Activated naive CD4-positive, alpha-beta T cell treated with anti-CD3 and anti-CD28 coated beads, Interleukin-2, amount 50 U/mL, for 72 hours (primary cell): ENCODE measurements at regions not wholly inside any gene's neighbourhood (a gene's known extent, or its start where the extent isn't known, plus 50 kb on each side); places are given as distances from the start of the nearest gene placed in this dataset.
"Not testable (repeated sequence)": the region's sequence is repeated elsewhere in the genome, so short reads cannot be mapped to it uniquely, and the experiment has no call there.

Experiments
- ATAC-seq, 2 donors: fragments of 150-1000 bp; cut with Tn5 transposase; 2 replicates each; pipeline ENCODE4 v1.10.0; 2021; ENCODE audit warnings: mild to moderate bottlenecking in 2 of 2, moderate library complexity in 2 of 2
- DNase-seq, 2 donors: peaks; one replicate each; pipeline ENCODE4 v3.0.0; 2021 to 2022; ENCODE audit warnings: low spot score in 2 of 2
- H3K27ac Mint-ChIP-seq, 2 donors: one replicate each; pipeline ENCODE4 v1.8.0; 2022; ENCODE audit warnings: mild to moderate bottlenecking in 2 of 2, mixed read lengths in 2 of 2
- H3K36me3 Mint-ChIP-seq, 2 donors: one replicate each; pipeline ENCODE4 v1.8.0; 2022; ENCODE audit warnings: mixed read lengths in 2 of 2
- H3K9me3 Mint-ChIP-seq, 2 donors: one replicate each; pipeline ENCODE4 v1.8.0; 2022; ENCODE audit warnings: mixed read lengths in 2 of 2

GRCh38 chr2:147424766-147425165 lies 420.1 kb upstream of the ACVR2A start:
- Mint-ChIP-seq H3K36me3 (no peaks in the 10 kb centered on the region), H3K27ac (no peak overlapping the region), H3K9me3 (peaks cover 0 to 10% of the 10 kb centered on the region in 2 donors)
- ATAC-seq (no peak), DNase-seq (no peak)

GRCh38 chr2:147420947-147421675 lies 423.7 kb upstream of the ACVR2A start:
- DNase-seq (no peak), ATAC-seq (peak in 1 of 2 donors; percentile 65)
- H3K36me3 Mint-ChIP-seq = peaks cover 0 to 7% of the 10 kb centered on the region in 2 donors
- peaks cover 0 to 22% of the 10 kb centered on the region in 2 donors for H3K9me3 Mint-ChIP-seq
- no peak overlapping the region for H3K27ac Mint-ChIP-seq

DNA sequence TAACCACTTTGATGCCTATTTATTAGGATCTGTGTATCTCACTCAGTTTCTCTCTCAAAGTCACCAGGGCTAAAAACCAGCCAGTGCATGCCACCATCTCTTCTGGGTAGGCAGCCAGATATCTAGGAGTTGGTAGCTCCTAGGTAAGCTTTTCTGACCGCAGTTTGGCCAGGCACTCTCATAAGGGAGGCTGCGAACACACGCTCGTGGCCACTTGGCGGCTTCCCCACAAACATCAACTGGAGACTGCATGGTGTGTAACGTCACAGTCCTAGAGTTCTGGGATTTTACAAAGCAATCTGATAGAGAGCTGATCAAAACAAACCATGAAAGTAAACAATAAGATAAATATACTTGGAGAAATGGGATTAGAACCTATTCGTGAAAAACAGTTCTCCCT lies 424.3 kb upstream of the ACVR2A start:
- peaks cover 0 to 22% of the 10 kb centered on the region in 2 donors for H3K9me3 Mint-ChIP-seq
- DNase-seq (no peak), ATAC-seq (no peak)
- peaks cover 0 to 7% of the 10 kb centered on the region in 2 donors for H3K36me3 Mint-ChIP-seq
- H3K27ac Mint-ChIP-seq = no peak overlapping the region

GRCh38 chr2:147416099-147416498 lies 428.7 kb upstream of the ACVR2A start:
- Mint-ChIP-seq H3K9me3 (peaks cover 17 to 39% of the 10 kb centered on the region in 2 donors), H3K27ac (no peak overlapping the region), H3K36me3 (peaks cover 10 to 23% of the 10 kb centered on the region in 2 donors)
- peak; percentile 59 to 96 for ATAC-seq
- no peak for DNase-seq

DNA sequence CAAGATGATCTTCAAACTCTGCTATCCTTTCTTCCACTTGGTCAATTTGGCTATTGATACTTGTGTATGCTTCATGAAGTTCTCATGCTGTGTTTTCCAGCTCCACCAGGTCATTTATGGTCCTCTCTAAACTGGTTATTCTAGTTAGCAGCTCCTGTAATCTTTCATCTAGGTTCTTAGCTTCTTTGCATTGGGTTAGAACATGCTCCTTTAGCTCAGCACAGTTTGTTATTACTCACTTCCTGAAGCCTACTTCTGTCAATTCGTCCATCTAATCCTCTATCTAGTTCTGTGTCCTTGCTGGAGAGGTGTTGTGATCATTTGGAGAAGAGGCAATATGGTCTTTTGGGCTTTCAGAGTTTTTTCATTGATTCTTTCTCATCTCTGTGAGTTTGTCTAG lies 430.2 kb upstream of the ACVR2A start:
- not testable (repeated sequence) for ATAC-seq

GRCh38 chr2:147408357-147408756 lies 436.5 kb upstream of the ACVR2A start:
- Mint-ChIP-seq H3K36me3 (peaks cover 4 to 5% of the 10 kb centered on the region in 2 donors), H3K9me3 (peaks cover 7 to 24% of the 10 kb centered on the region in 2 donors), H3K27ac (no peak overlapping the region)
- ATAC-seq = no peak
- no peak for DNase-seq

More for the DNA sequence above, 430.2 kb upstream of the ACVR2A start:
- Mint-ChIP-seq H3K27ac (peak overlapping the region in 1 of 2 donors; percentile 78), H3K9me3 (peaks cover 17 to 44% of the 10 kb centered on the region in 2 donors), H3K36me3 (peaks cover 14 to 23% of the 10 kb centered on the region in 2 donors)
- not testable (repeated sequence) for DNase-seq

DNA sequence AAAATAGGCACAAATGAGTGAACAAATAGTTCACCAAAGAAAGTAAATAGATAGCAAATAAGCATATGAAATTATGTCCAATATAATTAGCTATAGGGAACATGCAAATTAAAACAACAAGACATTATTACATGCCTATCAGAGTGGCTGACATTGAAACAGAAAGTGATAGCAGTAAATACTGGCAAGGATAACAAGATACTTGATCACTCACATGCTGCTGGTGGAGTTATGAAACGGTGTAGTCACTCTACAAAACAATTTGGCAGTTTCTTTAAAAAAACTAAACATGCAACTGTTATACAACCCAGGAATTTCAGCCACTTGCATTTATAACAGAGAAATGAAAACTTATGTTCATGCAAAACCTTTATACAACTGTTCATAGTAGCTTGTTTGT lies 439.2 kb upstream of the ACVR2A start:
- peaks cover 0 to 4% of the 10 kb centered on the region in 2 donors for H3K9me3 Mint-ChIP-seq
- H3K27ac Mint-ChIP-seq = no peak overlapping the region
- DNase-seq = no peak
- H3K36me3 Mint-ChIP-seq = peaks cover 0 to 1% of the 10 kb centered on the region in 2 donors
- no peak for ATAC-seq

DNA sequence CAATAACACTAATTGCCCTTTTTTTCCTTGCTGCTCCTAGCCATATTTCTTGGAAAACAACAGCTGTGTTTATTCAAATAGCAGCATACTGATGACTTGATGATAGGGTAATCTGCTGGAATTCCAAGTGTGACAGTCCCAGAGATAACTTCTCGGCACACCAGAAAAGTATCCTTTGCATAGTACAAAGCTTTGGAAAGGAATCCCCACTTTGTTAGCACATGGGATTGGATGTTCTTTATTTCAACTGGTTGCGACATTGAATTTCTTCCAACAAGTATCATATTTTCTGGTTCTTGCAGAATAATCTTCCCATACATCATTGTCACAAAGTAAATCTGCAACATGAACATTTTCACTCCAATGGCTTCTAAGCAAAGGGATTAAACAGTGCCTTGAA lies 445.8 kb upstream of the ACVR2A start:
- H3K9me3 Mint-ChIP-seq = peaks cover 0 to 14% of the 10 kb centered on the region in 2 donors
- DNase-seq = no peak
- no peaks in the 10 kb centered on the region for H3K36me3 Mint-ChIP-seq
- ATAC-seq = no peak
- no peak overlapping the region for H3K27ac Mint-ChIP-seq

DNA sequence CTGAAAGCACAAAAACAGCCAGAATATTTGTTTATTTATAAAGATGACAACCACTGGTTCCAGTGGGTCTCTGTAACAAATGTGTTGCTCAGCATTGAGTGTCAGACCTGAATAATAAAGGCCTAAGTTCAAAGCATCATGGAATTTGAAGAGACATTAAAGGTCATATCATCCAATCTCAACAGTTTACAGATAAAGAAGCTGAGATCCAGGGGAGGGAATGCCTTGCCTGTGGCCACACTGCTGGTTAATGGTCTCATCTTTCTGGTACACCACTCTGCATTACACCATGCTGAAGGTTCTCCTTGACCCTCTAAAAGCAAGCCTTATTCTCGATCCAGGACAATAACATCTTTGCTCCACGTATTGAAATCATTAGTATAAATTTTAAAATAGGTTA lies 446.5 kb upstream of the ACVR2A start:
- no peaks in the 10 kb centered on the region for H3K36me3 Mint-ChIP-seq
- no peak overlapping the region for H3K27ac Mint-ChIP-seq
- no peak for ATAC-seq
- no peak for DNase-seq
- H3K9me3 Mint-ChIP-seq = peaks cover 0 to 14% of the 10 kb centered on the region in 2 donors

- Mint-ChIP-seq H3K36me3 (no peaks in the 10 kb centered on the region), H3K9me3 (peaks cover 0 to 14% of the 10 kb centered on the region in 2 donors), H3K27ac (peak overlapping the region in 1 of 2 donors; percentile 60)
- DNase-seq = no peak
- ATAC-seq = no peak
Observed at GRCh38 chr2:147396890-147397289, 447.9 kb upstream of the ACVR2A start.

DNA sequence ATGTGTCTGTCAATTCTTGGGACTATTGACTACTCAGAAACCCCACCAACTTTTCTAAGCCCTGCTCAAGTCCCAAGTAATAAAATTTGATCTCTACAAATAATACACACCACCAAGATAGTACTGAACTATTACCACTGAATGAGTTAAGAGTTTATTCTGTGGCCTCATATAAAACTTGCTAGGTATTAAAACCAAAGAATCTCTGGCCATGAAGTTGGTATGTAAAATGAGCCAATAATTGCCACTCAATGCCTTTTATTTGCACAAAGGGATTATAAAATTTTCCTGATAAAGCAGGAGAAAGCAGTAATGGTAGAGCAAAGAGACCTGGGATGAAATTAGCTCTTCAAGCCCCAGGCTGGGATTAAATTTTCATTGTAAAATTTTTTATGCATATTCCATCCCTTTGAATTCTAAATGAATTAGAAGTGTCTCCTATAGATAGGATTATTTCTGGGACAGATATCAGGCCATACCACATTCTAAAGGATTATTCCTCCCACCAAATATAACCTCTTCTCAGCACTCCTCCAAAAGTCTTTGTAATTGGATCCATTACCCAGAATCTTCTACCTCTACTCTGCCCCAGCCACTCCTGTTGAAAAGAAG lies 450.5 kb upstream of the ACVR2A start:
- ATAC-seq (no peak), DNase-seq (no peak)
- Mint-ChIP-seq H3K9me3 (peaks cover 0 to 14% of the 10 kb centered on the region in 2 donors), H3K27ac (no peak overlapping the region), H3K36me3 (no peaks in the 10 kb centered on the region)

GRCh38 chr2:147392180-147392579 lies 452.6 kb upstream of the ACVR2A start:
- DNase-seq = no peak
- Mint-ChIP-seq H3K27ac (no peak overlapping the region), H3K36me3 (no peaks in the 10 kb centered on the region), H3K9me3 (peaks cover 0 to 9% of the 10 kb centered on the region in 2 donors)
- no peak for ATAC-seq

GRCh38 chr2:147390475-147390874 lies 454.4 kb upstream of the ACVR2A start:
- H3K36me3 Mint-ChIP-seq = no peaks in the 10 kb centered on the region
- no peak for DNase-seq
- H3K9me3 Mint-ChIP-seq = no peaks in the 10 kb centered on the region
- no peak for ATAC-seq
- no peak overlapping the region for H3K27ac Mint-ChIP-seq

- Mint-ChIP-seq H3K9me3 (no peaks in the 10 kb centered on the region), H3K27ac (no peak overlapping the region), H3K36me3 (no peaks in the 10 kb centered on the region)
- DNase-seq (no peak), ATAC-seq (no peak)
Observed at GRCh38 chr2:147389218-147389617, 455.6 kb upstream of the ACVR2A start.

- H3K9me3 Mint-ChIP-seq = no peaks in the 10 kb centered on the region
- no peak overlapping the region for H3K27ac Mint-ChIP-seq
- peak in 1 of 2 donors; percentile 32 for ATAC-seq
- DNase-seq = no peak
- no peaks in the 10 kb centered on the region for H3K36me3 Mint-ChIP-seq
Observed at GRCh38 chr2:147388217-147388616, 456.6 kb upstream of the ACVR2A start.

GRCh38 chr2:147386284-147386683 lies 458.5 kb upstream of the ACVR2A start:
- H3K27ac Mint-ChIP-seq = no peak overlapping the region
- no peaks in the 10 kb centered on the region for H3K36me3 Mint-ChIP-seq
- no peaks in the 10 kb centered on the region for H3K9me3 Mint-ChIP-seq
- ATAC-seq = no peak
- DNase-seq = no peak

DNA sequence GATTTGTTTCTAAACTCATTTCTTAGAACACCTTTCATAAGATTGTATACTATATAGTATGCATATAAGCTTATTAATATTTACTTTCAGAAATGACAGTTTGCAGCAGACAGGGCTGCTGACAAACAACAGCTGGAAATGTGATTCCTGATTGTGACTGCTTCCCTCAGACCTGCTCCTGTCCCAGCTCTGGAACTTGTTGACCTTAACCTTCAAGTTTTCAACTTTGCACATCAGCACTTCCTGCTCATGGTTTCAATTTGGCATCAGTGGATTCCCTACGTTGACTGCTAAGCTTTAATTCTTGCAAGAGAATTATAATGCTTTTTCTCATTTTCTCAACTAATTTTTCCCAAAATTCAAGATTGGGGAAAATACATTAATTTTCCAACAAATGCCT lies 459.2 kb upstream of the ACVR2A start:
- no peaks in the 10 kb centered on the region for H3K36me3 Mint-ChIP-seq
- H3K27ac Mint-ChIP-seq = no peak overlapping the region
- ATAC-seq (no peak), DNase-seq (no peak)
- H3K9me3 Mint-ChIP-seq = no peaks in the 10 kb centered on the region

- Mint-ChIP-seq H3K9me3 (no peaks in the 10 kb centered on the region), H3K36me3 (no peaks in the 10 kb centered on the region), H3K27ac (no peak overlapping the region)
- DNase-seq = no peak
- ATAC-seq = no peak
Observed at GRCh38 chr2:147384659-147385058, 460.2 kb upstream of the ACVR2A start.
